ENCODE measurements at regions not wholly inside any gene's neighbourhood (a gene's known extent, or its start where the extent isn't known, plus 50 kb on each side); places are given as distances from the start of the nearest gene placed in this dataset.

- Histone ChIP-seq H3K27me3 (ENCODE audit: insufficient read depth, low read length) (no peaks in the 10 kb centered on the region), H3K4ac (ENCODE audit: low read depth, low read length) (no peak overlapping the region), H3K23ac (ENCODE audit: insufficient read length, low read depth, low read length) (no peak overlapping the region), H4K20me1 (ENCODE audit: control insufficient read depth, insufficient read depth, insufficient read length) (no peaks in the 10 kb centered on the region), H2BK120ac (ENCODE audit: low read depth, low read length, poor library complexity, severe bottlenecking) (no peak overlapping the region), H3K18ac (ENCODE audit: insufficient read length, low read depth, low read length) (no peak overlapping the region), H2BK15ac (ENCODE audit: low read depth, low read length) (no peak overlapping the region), H2AK5ac (ENCODE audit: insufficient read length, low read length) (no peak overlapping the region), H4K8ac (replicated peaks; ENCODE audit: insufficient read length, low read depth, low read length) (no peak overlapping the region), H3K14ac (ENCODE audit: insufficient read depth, low read length) (no peak overlapping the region), H3K79me1 (ENCODE audit: insufficient read depth, low read depth, low read length, poor library complexity, severe bottlenecking) (no peaks in the 10 kb centered on the region), H2BK5ac (ENCODE audit: insufficient read length, low read length) (no peak overlapping the region), H3K4me2 (ENCODE audit: insufficient read depth, insufficient read length, low read length) (no peak overlapping the region), H4K5ac (ENCODE audit: insufficient read length, low read depth, low read length) (no peak overlapping the region), H3K9me3 (ENCODE audit: control insufficient read depth, low read depth, low read length) (no peaks in the 10 kb centered on the region), H2AFZ (ENCODE audit: low read length) (no peak overlapping the region), H2BK12ac (ENCODE audit: insufficient read length, low read depth, low read length) (no peak overlapping the region), H3K9ac (ENCODE audit: extremely low read depth, insufficient read length, low read length) (no peak overlapping the region), H3K23me2 (ENCODE audit: insufficient read length, low read depth, low read length, poor library complexity, severe bottlenecking) (no peaks in the 10 kb centered on the region), H3T11ph (ENCODE audit: low read length) (no peak overlapping the region), H3K56ac (ENCODE audit: insufficient read length, low read depth, low read length) (no peak overlapping the region), H2BK20ac (ENCODE audit: low read depth, low read length, poor library complexity, severe bottlenecking) (no peak overlapping the region), H3K79me2 (ENCODE audit: insufficient read depth, low read length) (no peaks in the 10 kb centered on the region), H4K91ac (ENCODE audit: insufficient read length, low read depth, low read length) (no peak overlapping the region), H3K27ac (ENCODE audit: insufficient read length, low read depth, low read length) (no peak overlapping the region), H3K4me1 (ENCODE audit: insufficient read depth, low read length) (no peaks in the 10 kb centered on the region)
- H3K27me3 Mint-ChIP-seq (ENCODE audit: low read depth) = no peaks in the 10 kb centered on the region
- peaks cover 1 to 2% of the 10 kb centered on the region in 2 experiments; a peak in 4 of 5 replicates for H3K9me3 Mint-ChIP-seq
- H3K4me1 Mint-ChIP-seq = peaks cover 10 to 11% of the 10 kb centered on the region in 2 experiments
- DNase-seq = no peak
- no peak overlapping the region for H3K4me3 Mint-ChIP-seq
- WGBS (ENCODE audit: extremely low coverage, insufficient read length, low lambda C conversion rate) = no CpG with 5 or more reads among the region's 2 CpGs
- H3K36me3 Mint-ChIP-seq (ENCODE audit: insufficient read depth in 1 of 3, low read depth in 3 of 3) = peaks cover 0 to 2% (median 2%) of the 10 kb centered on the region in 3 experiments; a peak in 5 of 7 replicates
- TF ChIP-seq CTCF (conservative IDR thresholded peaks at IDR 0.05) = no peak
- no peak overlapping the region for H3K27ac Mint-ChIP-seq
These were observed 581.4 kb upstream of the DPPA4 start for GRCh38 chr3:109918740-109919139.

Measured in H9 (cell line).